Fibroblast of pulmonary artery (primary cell): ENCODE measurements at regions not wholly inside any gene's neighbourhood (a gene's known extent, or its start where the extent isn't known, plus 50 kb on each side); places are given as distances from the start of the nearest gene placed in this dataset.

ENCODE experiments used
- DNase-seq: peaks from one replicate; pipeline ENCODE4 v3.0.0-alpha.2; 2010; ENCODE audit warnings: low read depth
- H3K4me3 ChIP-seq: replicated peaks from 2 replicates; pipeline ENCODE4 v1.5.1; 2011; ENCODE audit warnings: low read depth, mild to moderate bottlenecking, control low read depth, low read length, moderate library complexity
- TF ChIP-seq, protein P1 (sequence below): IDR thresholded peaks from 2 replicates; pipeline ENCODE4 v1.5.1; 2011; ENCODE audit warnings: mild to moderate bottlenecking, control low read depth, low read length, inconsistent platforms; ENCODE audit errors: missing control alignments

DNA sequence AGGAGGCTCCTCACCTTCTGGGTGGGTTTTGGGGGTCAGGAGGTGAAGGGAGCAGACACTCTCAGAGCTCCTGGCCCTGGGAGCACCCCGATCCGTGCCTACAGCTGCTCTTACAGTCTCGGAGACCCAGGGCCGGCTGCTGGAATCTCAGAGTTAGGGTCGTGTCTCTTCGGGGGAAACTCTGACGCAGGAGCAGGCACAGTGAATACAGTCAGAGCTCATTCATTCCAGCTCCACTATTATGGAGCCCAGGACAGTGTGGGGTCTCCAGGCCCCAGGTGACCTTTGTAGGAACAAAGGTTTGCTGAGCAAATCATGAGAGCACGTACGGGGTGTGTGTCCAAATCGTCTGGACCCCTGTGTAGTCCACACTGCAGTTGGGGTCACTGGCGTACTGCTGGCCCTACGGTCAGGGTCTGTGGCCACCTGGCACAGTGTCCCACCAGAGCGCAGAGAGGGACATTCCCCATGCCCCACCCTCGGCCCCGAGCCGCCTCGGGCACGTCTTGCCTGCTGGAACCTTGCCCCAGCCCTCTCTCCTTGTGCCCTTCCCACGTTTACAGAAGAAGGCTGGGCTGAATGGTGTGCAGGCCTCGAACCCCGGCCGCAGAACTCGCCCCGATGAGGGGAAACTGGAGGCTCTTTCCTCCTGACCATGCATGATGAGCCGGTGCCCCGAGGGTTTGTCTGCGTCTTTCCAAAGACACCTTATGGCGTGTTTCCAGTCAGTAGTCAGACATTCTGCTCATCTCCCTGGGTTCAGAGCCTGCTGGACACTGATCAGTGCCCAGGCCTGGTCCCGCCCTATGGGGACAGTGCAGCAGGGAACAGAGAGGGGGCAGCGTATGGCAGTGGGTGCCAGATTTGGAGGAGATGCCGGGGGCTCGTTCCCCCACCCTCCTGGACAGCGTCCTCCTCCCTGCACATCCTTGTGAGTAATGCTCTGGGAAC is 1166.6 kb downstream of the BRD1 start:
- no peak for DNase-seq
- no peak overlapping the region for H3K4me3 ChIP-seq
- TF ChIP-seq, protein P1, sequence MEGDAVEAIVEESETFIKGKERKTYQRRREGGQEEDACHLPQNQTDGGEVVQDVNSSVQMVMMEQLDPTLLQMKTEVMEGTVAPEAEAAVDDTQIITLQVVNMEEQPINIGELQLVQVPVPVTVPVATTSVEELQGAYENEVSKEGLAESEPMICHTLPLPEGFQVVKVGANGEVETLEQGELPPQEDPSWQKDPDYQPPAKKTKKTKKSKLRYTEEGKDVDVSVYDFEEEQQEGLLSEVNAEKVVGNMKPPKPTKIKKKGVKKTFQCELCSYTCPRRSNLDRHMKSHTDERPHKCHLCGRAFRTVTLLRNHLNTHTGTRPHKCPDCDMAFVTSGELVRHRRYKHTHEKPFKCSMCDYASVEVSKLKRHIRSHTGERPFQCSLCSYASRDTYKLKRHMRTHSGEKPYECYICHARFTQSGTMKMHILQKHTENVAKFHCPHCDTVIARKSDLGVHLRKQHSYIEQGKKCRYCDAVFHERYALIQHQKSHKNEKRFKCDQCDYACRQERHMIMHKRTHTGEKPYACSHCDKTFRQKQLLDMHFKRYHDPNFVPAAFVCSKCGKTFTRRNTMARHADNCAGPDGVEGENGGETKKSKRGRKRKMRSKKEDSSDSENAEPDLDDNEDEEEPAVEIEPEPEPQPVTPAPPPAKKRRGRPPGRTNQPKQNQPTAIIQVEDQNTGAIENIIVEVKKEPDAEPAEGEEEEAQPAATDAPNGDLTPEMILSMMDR: no peak

DNA sequence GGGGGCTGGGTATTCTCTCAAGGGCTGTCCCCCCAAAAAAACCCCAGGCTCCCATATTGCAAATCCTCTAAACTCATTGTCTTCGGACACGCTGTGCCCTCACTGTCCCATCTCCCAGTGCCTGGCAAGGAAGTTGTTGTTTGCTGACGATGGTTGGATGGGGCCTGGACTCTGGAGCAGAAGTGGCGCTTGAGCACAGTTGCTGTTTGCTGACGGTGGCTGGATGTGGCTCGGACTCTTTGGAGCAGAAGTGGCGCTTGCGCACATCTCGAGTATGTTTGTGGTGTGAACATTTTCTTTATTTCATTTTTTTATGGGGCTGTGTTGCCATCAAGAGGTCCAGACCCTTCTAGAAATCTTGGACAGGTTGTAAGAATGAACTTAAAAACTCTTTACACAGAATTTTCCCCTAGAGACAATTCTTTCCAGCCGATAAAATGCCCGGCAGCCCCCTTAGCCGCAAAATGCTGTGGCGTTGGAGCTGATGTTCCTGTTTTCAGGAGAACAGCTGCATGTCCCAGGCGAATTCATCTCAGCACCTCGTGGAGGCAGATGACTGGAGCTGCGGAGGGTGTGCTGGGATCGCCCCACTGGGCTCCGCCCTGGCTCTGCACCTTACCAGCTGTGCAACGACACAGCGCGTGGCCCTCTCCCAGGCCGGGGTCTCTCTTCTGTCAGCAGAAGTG is 1167.4 kb downstream of the BRD1 start:
- H3K4me3 ChIP-seq: no peak overlapping the region
- no peak for DNase-seq
- TF ChIP-seq, protein P1: no peak

GRCh38 chr22:48659404-48659996 is 1168.2 kb downstream of the BRD1 start:
- DNase-seq: no peak
- H3K4me3 ChIP-seq: no peak overlapping the region
- TF ChIP-seq, protein P1: no peak

- TF ChIP-seq, protein P1: no peak
- no peak for DNase-seq
Measured at GRCh38 chr22:48658871-48659270, 1168.8 kb downstream of the BRD1 start.

DNA sequence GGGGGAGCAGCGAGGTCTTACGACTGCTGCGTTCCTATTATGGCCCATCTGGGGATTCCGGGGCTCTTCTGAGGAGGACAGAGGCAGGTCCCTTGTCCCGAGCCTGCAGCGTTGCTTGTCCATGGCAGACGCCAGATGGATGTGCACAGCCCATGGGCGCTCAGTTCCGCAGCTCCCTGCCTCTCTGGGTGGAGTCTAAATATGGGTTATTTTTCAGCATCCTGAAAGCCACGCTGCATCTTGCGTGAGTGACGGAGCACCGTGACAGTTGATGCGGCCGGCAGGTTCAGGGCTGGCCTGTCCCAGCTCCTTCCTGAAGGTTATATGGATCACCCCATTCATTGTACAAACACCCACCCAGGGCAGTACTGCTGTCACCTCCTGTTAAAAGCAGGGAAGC is 1169.4 kb downstream of the BRD1 start:
- H3K4me3 ChIP-seq: no peak overlapping the region
- TF ChIP-seq, protein P1: no peak
- DNase-seq: no peak

More at GRCh38 chr22:48658871-48659270, 1168.8 kb downstream of the BRD1 start:
- H3K4me3 ChIP-seq: no peak overlapping the region

DNA sequence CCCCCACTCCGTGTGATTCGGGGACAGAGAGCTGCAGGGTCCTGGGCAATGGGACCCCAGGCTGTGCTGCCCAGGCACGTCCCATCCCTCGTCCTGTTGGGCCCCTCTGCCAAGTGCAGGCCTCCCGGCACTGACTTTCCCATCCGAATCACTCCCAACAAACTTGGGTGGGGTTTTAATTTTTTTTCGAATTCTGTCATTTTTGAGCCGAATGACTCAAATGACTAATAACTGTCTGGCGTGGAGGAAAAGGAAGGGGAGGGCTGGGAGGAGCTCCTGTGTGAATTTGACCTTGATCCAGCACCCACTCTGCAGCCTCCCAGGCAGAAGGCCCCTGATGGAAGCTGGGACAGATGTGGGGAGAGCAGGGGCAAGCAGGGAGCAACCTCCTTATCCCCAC is 1173.2 kb downstream of the BRD1 start:
- DNase-seq: no peak
- no peak overlapping the region for H3K4me3 ChIP-seq
- TF ChIP-seq, protein P1: no peak
